Mucosa of descending colon (tissue), 3 donors: ENCODE measurements at regions not wholly inside any gene's neighbourhood (a gene's known extent, or its start where the extent isn't known, plus 50 kb on each side); places are given as distances from the start of the nearest gene placed in this dataset.

Experiments
- ATAC-seq: fragments of 200-7000 bp; cut with Tn5 transposase; one replicate; pipeline ENCODE4 v1.9.1; 2020; ENCODE audit warnings: mild to moderate bottlenecking, moderate library complexity
- DNase-seq, 3 donors: peaks; one replicate each; pipeline ENCODE4 v3.0.0-alpha.2; 2020
- H3K36me3 ChIP-seq: fragments of 200-600 bp; one replicate; pipeline ENCODE4 v1.8.0; 2021; ENCODE audit warnings: low read depth, mild to moderate bottlenecking
- H3K4me1 ChIP-seq: fragments of 200-600 bp; one replicate; pipeline ENCODE4 v1.8.0; 2021; ENCODE audit warnings: low read depth, mild to moderate bottlenecking
- H3K4me3 ChIP-seq: fragments of 200-600 bp; one replicate; pipeline ENCODE4 v1.8.0; 2021; ENCODE audit warnings: mild to moderate bottlenecking
- H3K9me3 ChIP-seq: fragments of 200-600 bp; one replicate; pipeline ENCODE4 v1.8.0; 2021; ENCODE audit warnings: mild to moderate bottlenecking
- CTCF ChIP-seq: fragments of 200-600 bp; IDR thresholded peaks from one replicate; pipeline ENCODE4 v1.8.0; 2022; ENCODE audit warnings: antibody characterized with exemption, mild to moderate bottlenecking
- intact Hi-C, 2 donors: fragments of 100-400 bp; cut with DNase I in 1 of 2; cut with micrococcal nuclease in 1 of 2; formaldehyde crosslinking; loops; one replicate each; pipeline versions ENCODE4 v1.11.0 to v1.11.1; 2022; cut with DNase I, micrococcal nuclease
- donor health status: DM: no; HTN: no; CAD: no; lungs with moderate emphysema.
- donor health status: DM: no; HTN: no; CAD: no.
- donor health status: DM: no; HTN: yes; CAD: no.

- H3K4me1 ChIP-seq, result no peaks in the 10 kb centered on the region
- H3K4me3 ChIP-seq, result no peak overlapping the region
- no peak for DNase-seq
- no peaks in the 10 kb centered on the region for H3K9me3 ChIP-seq
- TF ChIP-seq CTCF, result no peak
- no peak for ATAC-seq
- intact Hi-C loops, result no loop called here
- H3K36me3 ChIP-seq, result no peaks in the 10 kb centered on the region
These were observed 237.2 kb downstream of the INSIG2 start for GRCh38 chr2:118325321-118325955.

DNA sequence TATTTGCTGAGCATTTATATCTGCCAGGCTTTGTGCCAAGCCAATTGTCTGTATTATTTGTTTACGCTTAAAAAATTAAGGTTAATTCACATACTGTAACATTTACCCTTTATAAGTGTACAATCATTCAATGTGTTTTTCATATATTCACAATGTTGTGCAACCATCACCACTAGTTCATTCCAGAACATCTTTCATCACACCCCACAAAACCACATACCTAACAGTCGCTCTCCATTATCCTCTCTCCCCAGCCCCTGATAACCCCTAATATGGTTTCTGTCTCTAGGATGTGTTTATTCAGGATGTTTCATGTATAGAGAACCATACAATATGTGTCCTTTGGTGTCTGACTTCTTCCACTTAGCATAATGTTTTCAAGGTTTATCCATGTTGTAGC, 234.1 kb downstream of the INSIG2 start:
- no peak for DNase-seq
- TF ChIP-seq CTCF, result no peak
- H3K36me3 ChIP-seq, result no peaks in the 10 kb centered on the region
- H3K9me3 ChIP-seq, result no peaks in the 10 kb centered on the region
- no peak overlapping the region for H3K4me3 ChIP-seq
- intact Hi-C loops, result no loop called here
- no peak for ATAC-seq
- no peaks in the 10 kb centered on the region for H3K4me1 ChIP-seq

DNA sequence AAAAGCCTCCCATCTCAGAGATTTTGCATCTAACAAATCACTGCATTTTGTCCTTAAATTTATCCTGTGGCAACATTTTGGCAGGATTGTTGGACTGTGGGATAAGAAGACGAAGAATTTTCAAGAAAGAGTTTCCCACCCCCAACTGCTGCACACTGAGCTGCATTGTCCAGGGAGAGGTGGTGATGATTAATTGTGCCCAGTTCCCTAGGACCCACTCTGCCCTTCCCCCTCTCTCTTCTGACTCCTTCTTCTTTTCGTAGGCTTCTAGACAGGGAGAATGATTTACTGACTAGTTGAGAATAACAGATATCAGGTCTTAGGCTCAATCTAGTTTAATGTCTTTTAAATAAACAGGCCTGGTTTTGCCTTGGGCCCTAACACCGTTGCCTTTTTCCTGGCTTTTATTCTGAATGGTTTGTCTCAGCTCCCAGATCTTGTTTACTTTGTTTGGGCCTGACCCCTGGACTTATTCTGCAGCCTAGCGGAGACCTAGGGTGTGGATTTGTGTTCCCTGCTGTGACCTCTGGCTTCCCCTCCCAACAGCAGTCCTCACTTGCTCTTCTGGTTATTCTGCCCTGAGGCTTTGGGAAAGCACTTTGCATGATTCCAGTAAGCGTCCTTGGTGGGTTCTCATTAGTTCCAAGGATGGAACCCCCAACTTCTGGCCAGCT, 233.3 kb downstream of the INSIG2 start:
- intact Hi-C loops, result no loop called here
- DNase-seq (peak in 1 of 3 donors; percentile 17), ATAC-seq (peak; percentile 63)
- TF ChIP-seq CTCF, result no peak
- no peak overlapping the region for H3K4me3 ChIP-seq
- H3K9me3 ChIP-seq, result no peaks in the 10 kb centered on the region
- H3K36me3 ChIP-seq, result no peaks in the 10 kb centered on the region
- no peaks in the 10 kb centered on the region for H3K4me1 ChIP-seq

DNA sequence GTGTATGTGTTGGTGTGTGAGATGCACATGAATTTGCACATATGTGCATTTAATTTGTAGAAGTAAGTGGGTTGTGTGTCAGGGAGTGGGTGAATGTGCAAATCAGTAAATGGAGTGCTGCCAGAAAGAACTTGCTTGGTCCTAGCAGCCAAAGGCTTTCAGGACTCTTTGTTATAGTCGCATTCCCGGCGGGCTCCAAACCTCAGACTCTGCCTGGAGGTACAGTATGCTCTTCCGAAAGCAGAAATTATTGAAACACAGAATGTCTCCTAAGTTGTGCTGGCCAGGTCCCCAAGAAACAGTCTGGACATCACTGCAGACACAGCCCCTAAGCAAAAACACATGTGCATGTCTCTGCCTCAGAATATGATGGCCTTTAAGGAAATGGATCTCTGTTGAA, 232.4 kb downstream of the INSIG2 start:
- Histone ChIP-seq H3K4me1 (no peaks in the 10 kb centered on the region), H3K9me3 (no peaks in the 10 kb centered on the region), H3K36me3 (no peaks in the 10 kb centered on the region), H3K4me3 (no peak overlapping the region)
- no peak for DNase-seq
- no peak for ATAC-seq
- TF ChIP-seq CTCF, result no peak
- intact Hi-C loops, result no loop called here

- H3K36me3 ChIP-seq, result no peaks in the 10 kb centered on the region
- no peaks in the 10 kb centered on the region for H3K9me3 ChIP-seq
- TF ChIP-seq CTCF, result no peak
- H3K4me1 ChIP-seq, result no peaks in the 10 kb centered on the region
- no peak for DNase-seq
- no peak for ATAC-seq
- intact Hi-C loops, result no loop called here
- H3K4me3 ChIP-seq, result no peak overlapping the region
These were observed 231.9 kb downstream of the INSIG2 start for GRCh38 chr2:118320196-118320595.
